ENCODE measurements at regions not wholly inside any gene's neighbourhood (a gene's known extent, or its start where the extent isn't known, plus 50 kb on each side); places are given as distances from the start of the nearest gene placed in this dataset.
"Not testable (repeated sequence)": the region's sequence is repeated elsewhere in the genome, so short reads cannot be mapped to it uniquely, and the experiment has no call there.

GRCh38 chr18:1811282-1811681 is 760.0 kb downstream of the METTL4 start:
- in situ Hi-C loops (cut with HindIII; ENCODE audit: low sequenced_read_pairs): no loop called here
- no peak for DNase-seq (ENCODE audit: low spot score)

- in situ Hi-C loops (cut with HindIII; ENCODE audit: low sequenced_read_pairs): no loop called here
- DNase-seq (ENCODE audit: low spot score): no peak
Measured at GRCh38 chr18:1825296-1825695, 746.0 kb downstream of the METTL4 start.

GRCh38 chr18:1840878-1841277 is 730.4 kb downstream of the METTL4 start:
- DNase-seq (ENCODE audit: low spot score): no peak
- in situ Hi-C loops (cut with HindIII; ENCODE audit: low sequenced_read_pairs): no loop called here

DNA sequence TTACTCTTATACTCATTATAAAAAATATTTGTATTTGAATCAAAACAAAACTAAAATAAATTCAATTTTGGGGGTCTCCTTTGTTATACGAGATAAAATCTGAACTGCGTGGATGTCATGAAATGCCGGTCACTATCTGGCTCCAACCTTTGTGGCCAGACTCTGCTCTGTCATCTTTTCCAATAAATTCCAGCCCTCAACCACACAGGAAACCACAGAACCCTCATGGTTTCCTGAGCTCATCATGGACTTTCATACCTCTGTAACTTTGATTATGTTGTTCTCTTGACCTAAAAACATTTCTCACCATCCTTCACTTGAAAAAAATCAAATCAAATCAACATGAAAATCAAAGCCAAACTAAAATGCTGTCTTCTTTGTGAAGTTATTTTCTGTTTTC is 724.7 kb downstream of the METTL4 start:
- in situ Hi-C loops (cut with HindIII; ENCODE audit: low sequenced_read_pairs): no loop called here

DNA sequence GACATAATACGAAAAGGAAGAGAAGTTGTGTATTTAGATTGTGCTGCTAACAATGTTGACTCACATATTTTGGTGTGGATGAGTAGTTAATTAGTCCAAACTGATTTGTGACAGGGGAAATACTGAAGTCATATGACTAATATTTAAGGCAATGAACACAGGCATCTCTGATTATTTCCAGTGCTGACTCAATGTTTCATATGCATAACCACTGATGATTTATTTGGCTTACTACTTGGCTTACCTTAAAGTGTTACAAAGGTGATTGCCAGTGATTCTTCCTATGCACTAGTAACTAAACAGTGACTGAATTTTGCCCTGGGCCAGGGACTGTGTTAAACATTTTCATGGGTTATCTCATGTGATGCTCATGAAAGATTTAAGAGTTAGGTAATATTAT is 722.6 kb downstream of the METTL4 start:
- no peak for DNase-seq (ENCODE audit: low spot score)
- in situ Hi-C loops (cut with HindIII; ENCODE audit: low sequenced_read_pairs): no loop called here

More for the DNA sequence above, 724.7 kb downstream of the METTL4 start:
- DNase-seq (ENCODE audit: low spot score): no peak

- in situ Hi-C loops (cut with HindIII; ENCODE audit: low sequenced_read_pairs): no loop called here
- DNase-seq (ENCODE audit: low spot score): no peak
Measured at GRCh38 chr18:1849386-1849785, 721.9 kb downstream of the METTL4 start.

DNA sequence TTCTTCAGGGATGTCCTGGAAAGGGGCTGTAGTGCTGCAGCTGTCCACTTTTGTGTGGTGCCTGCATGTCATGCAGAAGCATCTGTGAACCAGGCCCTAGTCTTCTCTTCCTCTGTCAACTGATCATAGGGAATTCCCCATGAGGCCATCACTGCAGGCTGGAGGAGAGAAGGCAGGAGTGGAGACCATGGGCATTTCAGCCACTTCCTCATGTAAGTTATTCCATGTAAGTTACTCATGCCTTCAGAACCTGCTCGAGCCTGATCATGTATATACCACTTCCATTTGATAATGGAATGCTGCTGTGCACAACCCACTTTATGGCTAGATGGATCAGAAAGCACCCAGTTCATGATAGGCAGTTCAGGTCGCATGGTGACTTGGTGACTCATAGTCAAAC is 714.0 kb downstream of the METTL4 start:
- in situ Hi-C loops (cut with HindIII; ENCODE audit: low sequenced_read_pairs); DNase-seq (ENCODE audit: low spot score): not testable (repeated sequence)

DNA sequence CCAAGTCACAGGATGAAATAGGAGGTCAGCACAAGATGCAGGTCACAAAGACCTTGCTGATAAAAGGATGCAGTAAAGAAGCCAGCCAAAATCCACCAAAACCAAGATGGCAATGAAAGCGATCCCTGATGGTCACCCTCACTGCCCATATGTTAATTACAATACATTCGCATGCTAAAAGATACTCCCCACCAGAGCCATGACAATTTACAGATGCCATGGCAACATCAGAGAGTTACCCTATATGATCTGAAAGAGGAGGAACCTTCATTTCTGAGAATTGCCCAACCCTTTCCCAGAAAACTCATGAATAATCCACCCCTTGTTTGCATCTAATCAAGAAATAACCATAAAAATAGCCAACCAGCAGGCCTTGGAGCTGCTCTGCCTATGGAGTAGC is 709.8 kb downstream of the METTL4 start:
- in situ Hi-C loops (cut with HindIII; ENCODE audit: low sequenced_read_pairs): no loop called here
- no peak for DNase-seq (ENCODE audit: low spot score)

DNA sequence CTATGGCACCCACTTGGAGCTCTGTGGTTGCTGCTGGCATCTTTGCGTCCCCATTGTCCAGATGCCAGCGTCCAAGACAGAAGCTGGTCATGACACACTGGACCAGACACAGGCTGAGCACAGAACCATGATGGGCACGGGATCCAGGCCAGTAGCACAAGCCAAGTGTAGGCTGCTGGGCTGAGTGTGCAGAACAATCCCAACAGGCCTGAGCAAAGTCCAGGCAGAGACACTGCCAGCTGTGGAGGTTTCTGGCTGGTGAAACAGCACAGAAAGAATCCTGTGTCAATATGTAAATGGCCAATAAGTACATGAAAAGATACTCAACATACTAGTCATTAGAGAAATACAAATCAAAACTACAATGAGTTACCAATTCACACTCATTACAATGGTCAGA is 705.4 kb downstream of the METTL4 start:
- DNase-seq (ENCODE audit: low spot score): no peak
- in situ Hi-C loops (cut with HindIII; ENCODE audit: low sequenced_read_pairs): no loop called here

- no peak for DNase-seq (ENCODE audit: low spot score)
- in situ Hi-C loops (cut with HindIII; ENCODE audit: low sequenced_read_pairs): no loop called here
Measured at GRCh38 chr18:1872274-1872673, 699.0 kb downstream of the METTL4 start.

GRCh38 chr18:1875219-1875618 is 696.1 kb downstream of the METTL4 start:
- in situ Hi-C loops (cut with HindIII; ENCODE audit: low sequenced_read_pairs): no loop called here
- no peak for DNase-seq (ENCODE audit: low spot score)

- in situ Hi-C loops (cut with HindIII; ENCODE audit: low sequenced_read_pairs): no loop called here
- no peak for DNase-seq (ENCODE audit: low spot score)
Measured at GRCh38 chr18:1884623-1885022, 686.7 kb downstream of the METTL4 start.

- DNase-seq (ENCODE audit: low spot score): no peak
- in situ Hi-C loops (cut with HindIII; ENCODE audit: low sequenced_read_pairs): no loop called here
Measured at GRCh38 chr18:1891641-1892040, 679.7 kb downstream of the METTL4 start.

- DNase-seq (ENCODE audit: low spot score): no peak
- in situ Hi-C loops (cut with HindIII; ENCODE audit: low sequenced_read_pairs): no loop called here
Measured at GRCh38 chr18:1892191-1892590, 679.1 kb downstream of the METTL4 start.

DNA sequence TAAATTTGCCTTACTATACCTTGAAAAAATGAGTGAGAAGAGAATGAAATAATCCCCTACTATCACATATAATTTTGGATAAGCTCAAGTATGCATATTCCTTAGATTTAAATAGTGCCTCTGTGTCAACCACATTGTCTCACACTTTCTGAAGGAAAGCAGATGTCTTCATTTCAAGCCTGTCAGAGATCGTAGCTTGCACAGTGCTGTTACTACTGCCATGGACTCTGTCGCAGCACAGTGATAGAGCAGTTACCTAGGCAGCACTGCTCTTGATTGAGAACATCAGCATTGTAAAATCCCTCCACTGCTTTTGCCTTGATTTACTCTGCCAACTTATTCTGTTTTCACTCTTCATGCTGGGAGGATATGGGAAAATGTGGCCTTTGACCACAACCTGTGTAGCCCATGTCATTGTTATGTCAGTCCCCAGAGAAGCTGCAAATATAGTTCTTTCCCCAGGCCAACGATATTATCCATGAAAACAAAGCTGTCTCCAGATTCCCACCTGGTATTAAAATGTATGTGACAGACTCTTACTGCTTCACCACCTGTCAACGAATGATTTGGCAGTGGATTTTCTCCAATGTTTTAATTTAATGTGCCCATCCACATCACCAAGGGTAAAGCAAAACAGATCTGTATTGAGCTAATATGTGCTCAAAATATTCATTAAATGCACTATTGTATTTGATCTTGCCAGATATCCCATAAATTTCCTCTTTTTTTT is 675.7 kb downstream of the METTL4 start:
- in situ Hi-C loops (cut with HindIII; ENCODE audit: low sequenced_read_pairs): no loop called here
- DNase-seq (ENCODE audit: low spot score): no peak

DNA sequence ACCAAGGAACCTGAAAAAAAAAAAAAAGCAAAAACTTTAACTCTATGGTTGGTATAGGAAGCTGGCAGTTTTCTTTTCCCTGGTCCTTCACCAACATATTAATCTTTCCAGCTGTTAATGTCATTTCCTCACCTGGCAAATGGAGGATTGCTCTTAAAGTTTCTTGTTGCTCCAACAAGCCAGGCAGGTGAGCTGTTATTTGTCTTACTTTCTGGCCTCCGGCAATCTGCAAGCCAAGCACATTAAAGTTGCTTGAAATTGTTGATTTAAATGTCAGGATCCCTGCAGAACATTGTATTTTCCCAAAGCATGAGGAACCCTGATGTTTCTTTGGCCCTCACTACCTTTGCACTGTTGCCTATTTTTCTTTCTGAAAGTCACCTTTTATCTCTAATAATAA is 664.9 kb downstream of the METTL4 start:
- DNase-seq (ENCODE audit: low spot score): no peak
- in situ Hi-C loops (cut with HindIII; ENCODE audit: low sequenced_read_pairs): no loop called here

DNA sequence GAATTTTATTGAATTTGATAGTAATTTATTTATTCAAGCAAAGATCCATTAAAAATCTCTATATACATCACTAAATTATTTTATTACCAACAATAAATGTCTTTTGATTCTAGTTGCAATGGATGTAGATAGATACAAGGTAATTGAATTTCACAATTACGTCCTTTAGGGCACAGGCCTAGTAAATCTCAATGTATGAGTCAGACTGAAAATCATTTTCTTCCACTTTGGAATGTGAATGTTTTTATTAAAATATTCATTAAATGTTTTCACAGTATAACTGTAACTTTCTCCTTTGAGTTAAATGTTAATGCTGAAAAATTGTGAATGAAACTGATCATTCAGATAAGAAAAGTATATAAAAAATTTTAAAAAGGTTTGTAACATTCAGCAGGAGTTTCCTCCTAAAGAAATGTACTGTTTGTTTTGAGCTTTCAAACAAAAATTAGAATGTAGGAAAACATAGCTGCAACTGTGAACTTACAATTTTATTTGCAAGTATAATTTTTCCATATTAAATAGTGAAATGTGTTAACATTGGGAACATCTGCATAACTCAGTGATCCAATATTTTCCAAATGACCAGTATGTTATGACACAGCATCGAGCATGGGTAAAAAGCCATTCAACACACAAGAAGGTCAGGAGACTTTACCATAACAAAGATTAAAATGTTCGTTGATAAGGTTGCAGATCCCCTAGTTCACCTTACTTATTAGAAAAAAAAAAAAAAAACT is 663.7 kb downstream of the METTL4 start:
- no peak for DNase-seq (ENCODE audit: low spot score)
- in situ Hi-C loops (cut with HindIII; ENCODE audit: low sequenced_read_pairs): no loop called here

DNA sequence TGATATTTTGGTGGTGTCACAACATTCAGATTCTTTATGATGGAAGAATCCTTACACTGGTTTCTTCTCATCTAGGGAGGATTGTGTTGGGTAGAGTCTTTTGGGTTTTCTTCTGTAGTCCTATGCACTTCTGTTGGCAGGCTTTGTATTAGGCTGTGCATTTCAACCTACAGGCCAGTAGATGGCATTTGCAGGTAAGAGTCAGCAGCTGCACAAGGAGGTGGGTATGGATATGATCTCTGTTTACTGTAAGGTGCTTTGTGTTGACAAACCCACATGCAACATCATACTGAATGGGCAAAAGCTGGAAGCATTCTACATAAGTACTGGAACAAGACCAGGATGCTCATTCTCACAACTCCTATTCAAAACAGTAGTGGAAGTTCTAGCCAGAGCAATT is 656.8 kb downstream of the METTL4 start:
- DNase-seq (ENCODE audit: low spot score): no peak
- in situ Hi-C loops (cut with HindIII; ENCODE audit: low sequenced_read_pairs): no loop called here

GRCh38 chr18:1916869-1917523 is 654.3 kb downstream of the METTL4 start:
- no peak for DNase-seq (ENCODE audit: low spot score)
- in situ Hi-C loops (cut with HindIII; ENCODE audit: low sequenced_read_pairs): no loop called here

DNA sequence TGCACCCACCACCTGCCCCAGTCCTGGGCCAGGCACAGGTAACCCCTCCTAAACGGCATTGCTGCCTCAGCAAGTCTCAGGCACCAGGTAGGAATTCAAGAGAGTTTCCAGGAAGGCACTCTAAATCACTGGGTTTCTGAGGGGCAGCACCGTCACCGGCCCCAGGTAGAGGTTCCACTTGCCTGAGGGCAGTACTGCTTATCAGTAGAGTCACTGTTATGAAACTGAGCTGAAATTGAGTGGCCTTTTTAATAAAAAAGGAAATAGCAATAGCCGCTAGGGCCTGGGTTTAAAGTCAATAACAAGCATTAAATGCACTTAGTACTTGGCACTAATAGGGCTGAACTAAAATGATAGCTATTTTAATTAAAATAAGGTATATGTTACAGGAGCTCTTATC is 653.7 kb downstream of the METTL4 start:
- in situ Hi-C loops (cut with HindIII; ENCODE audit: low sequenced_read_pairs): no loop called here
- DNase-seq (ENCODE audit: low spot score): no peak

Measured in G401 (cell line).